Stimulated activated CD8-positive, alpha-beta memory T cell treated with anti-CD3 and anti-CD28 coated beads, Interleukin-15, amount 100 ng/mL, for 24 hours (primary cell): ENCODE measurements at regions not wholly inside any gene's neighbourhood (a gene's known extent, or its start where the extent isn't known, plus 50 kb on each side); places are given as distances from the start of the nearest gene placed in this dataset.

Experiments
- DNase-seq: peaks from one replicate; pipeline ENCODE4 v3.0.0-alpha.2; 2020; ENCODE audit warnings: low read depth

GRCh38 chr3:182717216-182717615 lies 76.1 kb upstream of the ATP11B start:
- DNase-seq: no peak

- no peak for DNase-seq
Observed at GRCh38 chr3:182722907-182723306, 70.4 kb upstream of the ATP11B start.

GRCh38 chr3:182723596-182723995 lies 69.7 kb upstream of the ATP11B start:
- DNase-seq: no peak

- no peak for DNase-seq
Observed at GRCh38 chr3:182725372-182726251, 67.7 kb upstream of the ATP11B start.

GRCh38 chr3:182726258-182727142 lies 66.8 kb upstream of the ATP11B start:
- DNase-seq: no peak

GRCh38 chr3:182728238-182728637 lies 65.1 kb upstream of the ATP11B start:
- no peak for DNase-seq

GRCh38 chr3:182729903-182730674 lies 63.2 kb upstream of the ATP11B start:
- no peak for DNase-seq

GRCh38 chr3:182730675-182731042 lies 62.6 kb upstream of the ATP11B start:
- no peak for DNase-seq

GRCh38 chr3:182731764-182732163 lies 61.5 kb upstream of the ATP11B start:
- no peak for DNase-seq

GRCh38 chr3:182732232-182733015 lies 60.9 kb upstream of the ATP11B start:
- DNase-seq: no peak

GRCh38 chr3:182735672-182736071 lies 57.6 kb upstream of the ATP11B start:
- DNase-seq: no peak

GRCh38 chr3:182737825-182738224 lies 55.5 kb upstream of the ATP11B start:
- DNase-seq: no peak

- no peak for DNase-seq
Observed at GRCh38 chr3:182738583-182739411, 54.5 kb upstream of the ATP11B start.

GRCh38 chr3:182739619-182740018 lies 53.7 kb upstream of the ATP11B start:
- DNase-seq: no peak

GRCh38 chr3:182740710-182741109 lies 52.6 kb upstream of the ATP11B start:
- DNase-seq: no peak

- DNase-seq: no peak
Observed at GRCh38 chr3:182741214-182741613, 52.1 kb upstream of the ATP11B start.
